ENCODE measurements at regions not wholly inside any gene's neighbourhood (a gene's known extent, or its start where the extent isn't known, plus 50 kb on each side); places are given as distances from the start of the nearest gene placed in this dataset.
"Not testable (repeated sequence)": the region's sequence is repeated elsewhere in the genome, so short reads cannot be mapped to it uniquely, and the experiment has no call there.

DNA sequence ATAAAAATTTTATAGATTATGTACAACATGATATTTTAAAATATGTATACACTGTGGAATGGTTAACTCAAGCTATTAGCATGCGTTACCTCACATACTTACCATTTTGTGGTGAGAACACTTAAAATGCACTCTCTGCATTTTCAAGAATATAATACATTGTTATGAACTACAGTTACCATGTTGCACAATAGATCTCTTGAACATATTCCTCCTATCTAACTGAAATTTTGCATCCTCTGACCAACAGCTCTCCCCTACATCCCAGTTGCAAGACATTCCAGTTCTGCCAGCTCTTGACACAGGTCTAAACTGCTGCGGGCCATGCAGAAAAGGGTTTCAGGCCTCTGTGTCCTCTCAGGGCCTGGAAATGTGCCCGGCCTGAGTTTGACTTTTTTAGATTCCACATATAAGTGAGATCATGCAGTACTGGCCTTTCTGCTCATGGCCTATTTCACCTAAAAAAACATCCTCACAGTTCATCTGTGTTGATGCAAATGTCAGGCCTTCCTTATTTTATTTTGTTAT is 113.7 kb downstream of the CDCA7 start:
- no peak for DNase-seq

- no peak for DNase-seq
These were observed 117.4 kb downstream of the CDCA7 start for GRCh38 chr2:173472112-173472511.

DNA sequence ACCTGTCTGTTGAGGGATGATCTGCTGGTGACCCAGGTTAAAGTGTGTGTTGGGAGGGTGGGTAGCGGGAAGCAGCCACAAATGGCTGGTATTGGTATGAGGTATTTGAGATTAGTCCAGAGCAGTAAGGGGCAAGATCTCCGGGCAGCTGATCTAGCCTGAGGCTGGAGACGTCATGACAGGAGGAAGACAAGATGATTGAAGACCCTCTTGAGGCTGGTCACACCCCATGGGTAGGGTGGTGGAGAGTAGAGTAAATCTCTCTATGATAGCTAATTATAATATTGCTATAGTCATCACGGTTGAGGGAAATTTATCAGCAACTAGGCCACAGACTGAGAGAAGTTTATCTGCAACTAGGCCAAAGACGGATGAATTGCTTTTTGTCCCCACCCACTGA is 128.5 kb downstream of the CDCA7 start:
- no peak for DNase-seq

GRCh38 chr2:173488861-173489260 is 134.2 kb downstream of the CDCA7 start:
- no peak for DNase-seq

- DNase-seq: no peak
These were observed 136.7 kb downstream of the CDCA7 start for GRCh38 chr2:173491418-173491817.

- DNase-seq: no peak
These were observed 139.2 kb downstream of the CDCA7 start for GRCh38 chr2:173493874-173494273.

- DNase-seq: no peak
These were observed 142.1 kb downstream of the CDCA7 start for GRCh38 chr2:173496746-173497145.

- no peak for DNase-seq
These were observed 146.3 kb downstream of the CDCA7 start for GRCh38 chr2:173500953-173501352.

GRCh38 chr2:173502296-173502695 is 147.6 kb downstream of the CDCA7 start:
- DNase-seq: no peak

- no peak for DNase-seq
These were observed 156.7 kb downstream of the CDCA7 start for GRCh38 chr2:173511357-173511756.

DNA sequence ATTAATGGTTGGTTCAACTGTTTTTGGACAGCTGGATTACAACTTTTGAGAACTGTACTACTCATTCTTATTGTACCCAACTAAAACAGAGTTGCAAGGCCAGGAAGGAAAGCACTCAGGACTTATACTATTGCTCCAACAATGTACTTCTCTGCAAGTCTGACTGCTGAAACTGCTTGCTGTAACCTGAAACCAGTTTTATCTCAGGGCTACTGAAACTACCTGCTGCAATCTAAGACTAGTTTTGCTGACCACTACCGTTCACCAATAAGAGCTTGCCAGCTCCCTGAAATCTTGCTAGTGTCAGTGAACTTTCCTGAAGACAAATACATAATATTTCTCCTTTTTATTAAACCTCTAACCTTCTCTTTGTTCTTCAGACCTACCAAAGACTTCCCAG is 157.3 kb downstream of the CDCA7 start:
- no peak for DNase-seq

- no peak for DNase-seq
These were observed 158.5 kb downstream of the CDCA7 start for GRCh38 chr2:173513107-173513727.

- peak; percentile 3 for DNase-seq
These were observed 166.2 kb downstream of the CDCA7 start for GRCh38 chr2:173520918-173521317.

- DNase-seq: no peak
These were observed 166.9 kb downstream of the CDCA7 start for GRCh38 chr2:173521450-173522192.

GRCh38 chr2:173523497-173523896 is 168.8 kb downstream of the CDCA7 start:
- DNase-seq: no peak

DNA sequence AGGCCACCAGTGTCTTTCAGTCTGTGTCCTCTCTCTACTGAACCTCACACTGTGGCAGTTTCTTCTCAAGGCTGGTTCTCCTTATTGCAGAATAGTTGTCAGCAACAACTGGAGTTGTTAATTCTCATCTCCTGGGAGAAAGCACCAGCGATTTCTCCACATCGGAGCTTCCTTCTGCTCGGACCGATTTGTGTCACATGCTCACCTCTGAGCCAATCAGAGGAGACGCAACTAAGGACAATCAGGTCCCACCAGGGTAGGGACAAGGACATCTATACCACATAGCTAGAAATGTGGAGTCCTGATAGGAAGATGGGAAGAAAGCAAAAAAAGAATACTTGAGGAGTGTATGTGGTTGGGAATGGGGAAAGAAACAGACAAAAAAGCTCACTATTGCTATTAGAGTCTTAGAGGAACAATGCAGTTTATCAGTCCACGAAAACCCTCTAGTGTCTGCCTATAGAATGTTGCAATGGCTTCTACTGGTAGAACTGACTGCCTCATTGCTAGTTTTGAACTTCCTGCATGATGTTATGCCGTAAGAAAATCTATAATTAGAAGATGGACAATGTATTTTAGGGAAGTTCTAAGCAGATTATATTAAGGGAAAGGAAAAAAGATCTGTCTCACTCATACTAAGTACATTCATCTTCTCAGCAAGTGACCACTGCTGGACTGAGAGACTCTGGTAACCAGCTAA is 169.7 kb downstream of the CDCA7 start:
- DNase-seq: no peak

DNA sequence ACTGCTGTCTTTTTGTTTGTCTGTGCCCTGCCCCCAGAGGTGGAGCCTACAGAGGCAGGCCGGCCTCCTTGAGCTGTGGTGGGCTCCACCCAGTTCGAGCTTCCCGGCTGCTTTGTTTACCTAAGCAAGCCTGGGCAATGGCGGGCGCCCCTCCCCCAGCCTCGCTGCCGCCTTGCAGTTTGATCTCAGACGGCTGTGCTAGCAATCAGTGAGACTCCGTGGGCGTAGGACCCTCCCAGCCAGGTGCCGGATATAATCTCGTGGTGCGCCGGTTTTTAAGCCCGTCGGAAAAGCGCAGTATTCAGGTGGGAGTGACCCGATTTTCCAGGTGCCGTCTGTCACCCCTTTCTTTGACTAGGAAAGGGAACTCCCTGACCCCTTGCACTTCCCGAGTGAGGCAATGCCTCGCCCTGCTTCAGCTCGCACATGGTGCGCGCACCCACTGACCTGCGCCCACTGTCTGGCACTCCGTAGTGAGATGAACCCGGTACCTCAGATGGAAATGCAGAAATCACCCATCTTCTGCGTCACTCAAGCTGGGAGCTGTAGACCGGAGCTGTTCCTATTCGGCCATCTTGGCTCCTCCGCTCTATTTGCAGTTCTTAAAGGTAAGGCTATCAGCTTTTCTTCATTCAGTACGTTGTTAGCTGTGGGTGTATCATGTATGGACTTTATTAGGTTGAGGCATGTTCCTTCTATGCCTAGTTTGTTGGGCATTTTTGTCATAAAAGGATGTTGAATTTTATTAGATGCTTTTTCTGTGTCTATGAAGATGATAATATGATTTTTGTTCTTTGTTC is 178.3 kb downstream of the CDCA7 start:
- DNase-seq: not testable (repeated sequence)

GRCh38 chr2:173537694-173538093 is 183.0 kb downstream of the CDCA7 start:
- DNase-seq: no peak

DNA sequence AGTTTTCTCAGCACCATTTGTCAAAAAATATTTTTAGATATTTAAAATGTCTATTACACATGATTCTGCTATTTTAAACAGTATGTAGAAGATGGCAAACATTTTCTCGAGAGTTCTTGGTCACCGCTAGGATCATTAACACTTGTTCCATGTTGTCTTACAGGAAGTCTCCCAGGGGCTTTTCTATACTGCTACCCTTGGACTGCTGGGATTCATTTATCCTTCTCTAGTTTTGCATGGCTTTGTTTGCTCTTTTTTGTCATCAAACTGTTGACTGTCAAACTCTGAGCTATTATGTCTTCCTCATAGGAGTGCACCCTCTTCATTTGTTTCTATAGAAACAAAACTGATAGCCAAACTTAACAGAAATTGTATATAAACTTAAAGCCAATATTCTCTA is 184.9 kb downstream of the CDCA7 start:
- DNase-seq: no peak

GRCh38 chr2:173544641-173545363 is 190.1 kb downstream of the CDCA7 start:
- DNase-seq: no peak

GRCh38 chr2:173545364-173545763 is 190.7 kb downstream of the CDCA7 start:
- DNase-seq: no peak

DNA sequence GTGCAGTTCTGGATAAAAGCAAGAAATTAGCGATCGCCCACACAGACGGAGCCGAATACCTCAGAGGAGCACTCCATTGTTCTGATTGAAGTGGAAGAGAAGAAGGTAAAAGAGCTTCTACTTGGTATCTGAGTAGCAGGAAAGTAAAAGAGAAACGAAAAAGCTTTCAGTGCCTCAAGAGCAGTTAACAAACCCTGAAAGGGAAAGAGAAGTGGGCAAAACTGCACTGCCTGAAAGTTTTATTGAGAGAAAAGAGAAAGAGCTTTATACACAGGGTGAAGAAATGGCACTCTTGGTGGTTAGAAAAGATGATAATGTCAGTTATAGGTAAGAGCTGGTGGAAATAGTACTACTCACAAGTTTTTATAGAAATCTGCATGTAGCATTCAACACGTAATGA is 192.8 kb downstream of the CDCA7 start:
- no peak for DNase-seq
